Fibroblast of lung (primary cell): ENCODE measurements at regions not wholly inside any gene's neighbourhood (a gene's known extent, or its start where the extent isn't known, plus 50 kb on each side); places are given as distances from the start of the nearest gene placed in this dataset.

Experiments used
- DNase-seq, 2 donors: peaks; one replicate each; pipeline versions ENCODE4 v3.0.0 to v3.0.0-alpha.2; 2010; ENCODE audit warnings: low read depth in 2 of 2
- H2AFZ ChIP-seq: 2 replicates; pipeline ENCODE4 v1.5.1; 2012; ENCODE audit warnings: low read length, control low read depth, inconsistent platforms
- H3K27ac ChIP-seq: 2 replicates; pipeline ENCODE4 v1.5.1; 2011; ENCODE audit warnings: low read length, control low read depth; ENCODE audit not compliant: insufficient read depth
- H3K27me3 ChIP-seq: 2 replicates; pipeline ENCODE4 v1.5.1; 2011; ENCODE audit warnings: mild to moderate bottlenecking, low read length; ENCODE audit not compliant: control insufficient read depth, insufficient read depth
- H3K36me3 ChIP-seq: 2 replicates; pipeline ENCODE4 v1.5.1; 2011; ENCODE audit warnings: low read length; ENCODE audit not compliant: control insufficient read depth, insufficient read depth
- H3K4me1 ChIP-seq: 2 replicates; pipeline ENCODE4 v1.5.1; 2011; ENCODE audit warnings: low read length; ENCODE audit not compliant: control insufficient read depth, insufficient read depth; ENCODE audit errors: extremely low read depth
- H3K4me2 ChIP-seq: 2 replicates; pipeline ENCODE4 v1.5.1; 2011; ENCODE audit warnings: low read length, control low read depth; ENCODE audit not compliant: insufficient read depth; ENCODE audit errors: extremely low read depth
- H3K4me3 ChIP-seq, 4 experiments: fragments of 200-600 bp in 1 of 4; sonication (generic) in 1 of 4; replicated peaks in 1 of 4; 2 replicates each; pipeline ENCODE4 v1.5.1; 2011 to 2016; ENCODE audit warnings: low read length in 4 of 4, low read depth in 3 of 4, mild to moderate bottlenecking in 3 of 4, control low read depth in 2 of 4, inconsistent platforms in 1 of 4, mixed read lengths in 1 of 4; ENCODE audit not compliant: insufficient read depth in 1 of 4; ENCODE audit errors: control extremely low read depth in 1 of 4
- H3K79me2 ChIP-seq: 2 replicates; pipeline ENCODE4 v1.5.1; 2012; ENCODE audit warnings: mild to moderate bottlenecking, low read length, inconsistent platforms; ENCODE audit not compliant: control insufficient read depth, insufficient read depth
- H3K9ac ChIP-seq: 2 replicates; pipeline ENCODE4 v1.5.1; 2011; ENCODE audit warnings: mild to moderate bottlenecking, low read length, control low read depth; ENCODE audit not compliant: insufficient read depth
- H3K9me3 ChIP-seq: 2 replicates; pipeline ENCODE4 v1.5.1; 2012; ENCODE audit warnings: low read depth, low read length; ENCODE audit not compliant: control insufficient read depth, insufficient read depth
- H4K20me1 ChIP-seq: 2 replicates; pipeline ENCODE4 v1.5.1; 2011; ENCODE audit warnings: low read length; ENCODE audit not compliant: control insufficient read depth, insufficient read depth; ENCODE audit errors: extremely low read depth
- CTCF ChIP-seq, 2 donors: IDR thresholded peaks in 1 of 2; conservative IDR thresholded peaks in 1 of 2; 1 replicate in 1 of 2; 2 replicates in 1 of 2; pipeline ENCODE4 v1.5.1; 2011 to 2012; ENCODE audit warnings: low read length in 2 of 2, control low read depth in 1 of 2, inconsistent platforms in 1 of 2, low read depth in 1 of 2, mild to moderate bottlenecking in 1 of 2
- EZH2 ChIP-seq: IDR thresholded peaks from 2 replicates; pipeline ENCODE4 v1.5.1; 2012; ENCODE audit warnings: low read length, control low read depth, mild to moderate bottlenecking; ENCODE audit errors: missing control alignments

DNA sequence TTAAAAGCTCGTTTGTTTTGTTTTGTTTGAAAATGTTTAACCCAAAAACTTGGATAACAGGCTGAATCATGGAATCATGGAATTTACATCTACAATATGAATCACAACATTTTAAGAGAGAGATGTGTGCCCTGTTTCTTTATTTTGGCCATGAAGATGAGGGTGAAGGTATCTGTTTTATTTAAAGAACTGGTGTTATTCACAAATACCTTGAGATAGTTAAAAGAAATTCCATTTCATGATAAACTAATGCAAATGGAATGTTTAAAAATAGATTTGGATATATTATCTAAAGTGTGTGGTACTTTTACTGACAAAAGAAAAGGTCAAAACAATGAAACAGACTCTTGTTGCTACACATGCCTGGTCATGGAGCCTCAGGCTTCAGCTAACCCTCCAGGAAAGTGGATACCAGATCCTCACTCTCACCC, 486.0 kb upstream of the CFAP20DC start:
- Histone ChIP-seq H3K4me3 (no peak overlapping the region), H3K79me2 (no peaks in the 10 kb centered on the region), H3K36me3 (no peaks in the 10 kb centered on the region), H3K27me3 (no peaks in the 10 kb centered on the region), H3K4me2 (no peak overlapping the region), H3K4me1 (peaks cover 3% of the 10 kb centered on the region), H4K20me1 (no peaks in the 10 kb centered on the region), H2AFZ (no peak overlapping the region), H3K27ac (no peak overlapping the region), H3K9me3 (no peaks in the 10 kb centered on the region), H3K9ac (no peak overlapping the region)
- peak; percentile 9 to 85 for DNase-seq
- no peak for TF ChIP-seq EZH2
- no peak for TF ChIP-seq CTCF (conservative IDR thresholded peaks at IDR 0.05 in 1 of 2, IDR thresholded peaks at IDR 0.05 in 1 of 2; ENCODE audit: low read depth in 1 of 2, low read length in 2 of 2)

DNA sequence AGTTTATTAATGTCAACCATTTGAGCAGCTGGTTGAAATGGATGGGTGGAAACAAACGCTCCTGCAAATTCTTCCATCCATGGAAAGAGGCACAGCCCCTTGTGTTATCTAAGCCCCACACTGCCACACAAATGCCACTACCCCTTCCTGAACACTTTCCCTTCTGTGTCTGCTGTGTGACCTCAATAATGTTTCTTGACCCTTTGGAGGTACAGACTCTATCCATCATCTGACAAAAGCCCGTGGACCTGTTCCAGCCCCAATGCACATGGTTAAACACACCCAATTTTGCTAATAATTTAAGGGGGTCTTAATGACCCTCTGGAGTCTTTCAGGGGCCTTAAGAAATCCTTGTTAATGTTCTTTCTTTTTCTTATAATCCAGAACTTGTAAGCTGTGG, 482.2 kb upstream of the CFAP20DC start:
- H3K4me3 ChIP-seq = no peak overlapping the region
- H3K4me2 ChIP-seq = no peak overlapping the region
- TF ChIP-seq EZH2 (no peak), CTCF (conservative IDR thresholded peaks at IDR 0.05 in 1 of 2, IDR thresholded peaks at IDR 0.05 in 1 of 2; ENCODE audit: low read depth in 1 of 2, low read length in 2 of 2) (no peak)
- H3K36me3 ChIP-seq = no peaks in the 10 kb centered on the region
- peaks cover 3% of the 10 kb centered on the region for H3K4me1 ChIP-seq
- H3K9me3 ChIP-seq = no peaks in the 10 kb centered on the region
- H3K9ac ChIP-seq = no peak overlapping the region
- no peaks in the 10 kb centered on the region for H4K20me1 ChIP-seq
- DNase-seq = no peak
- no peak overlapping the region for H2AFZ ChIP-seq
- no peak overlapping the region for H3K27ac ChIP-seq
- H3K79me2 ChIP-seq = no peaks in the 10 kb centered on the region
- no peaks in the 10 kb centered on the region for H3K27me3 ChIP-seq

DNA sequence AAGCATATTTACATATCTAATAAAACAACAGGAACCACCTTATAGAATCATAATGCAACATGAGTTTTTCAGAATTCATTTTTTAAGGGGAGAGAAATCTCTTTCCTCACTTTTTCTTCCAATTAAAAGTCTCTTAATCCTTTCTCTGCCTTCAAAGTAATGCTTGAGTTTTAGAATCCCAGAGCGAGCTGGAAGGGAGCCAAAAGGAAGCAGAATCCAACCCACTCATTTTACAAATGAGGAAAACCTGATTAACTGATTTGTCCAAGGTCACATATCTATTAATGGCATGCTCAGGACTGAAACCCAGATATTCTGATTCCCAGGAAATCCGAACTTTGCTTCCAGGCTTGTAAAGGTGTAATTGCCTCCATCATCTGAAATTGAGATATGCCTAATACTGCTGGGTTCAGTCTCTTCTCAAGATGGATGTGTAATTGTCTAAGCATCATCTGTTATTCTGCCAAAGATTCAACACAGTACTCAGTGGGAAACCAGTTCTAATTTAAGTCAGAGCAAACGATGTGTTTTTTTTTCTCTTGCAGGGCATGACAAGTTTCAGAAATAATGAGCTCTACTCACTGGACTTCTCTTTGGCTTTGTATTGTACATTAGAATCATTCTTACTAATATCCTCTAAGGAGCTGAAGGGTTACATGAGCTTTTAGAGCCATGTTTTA, 481.4 kb upstream of the CFAP20DC start:
- H3K9me3 ChIP-seq = no peaks in the 10 kb centered on the region
- no peak overlapping the region for H3K4me2 ChIP-seq
- no peaks in the 10 kb centered on the region for H3K36me3 ChIP-seq
- no peak for DNase-seq
- no peaks in the 10 kb centered on the region for H3K27me3 ChIP-seq
- H3K27ac ChIP-seq = no peak overlapping the region
- no peak overlapping the region for H3K4me3 ChIP-seq
- H3K79me2 ChIP-seq = no peaks in the 10 kb centered on the region
- TF ChIP-seq EZH2 (no peak), CTCF (conservative IDR thresholded peaks at IDR 0.05 in 1 of 2, IDR thresholded peaks at IDR 0.05 in 1 of 2; ENCODE audit: low read depth in 1 of 2, low read length in 2 of 2) (no peak)
- no peaks in the 10 kb centered on the region for H4K20me1 ChIP-seq
- H3K4me1 ChIP-seq = peaks cover 3% of the 10 kb centered on the region
- no peak overlapping the region for H3K9ac ChIP-seq
- no peak overlapping the region for H2AFZ ChIP-seq
